ENCODE measurements at regions not wholly inside any gene's neighbourhood (a gene's known extent, or its start where the extent isn't known, plus 50 kb on each side); places are given as distances from the start of the nearest gene placed in this dataset.
A peak's percentile ranks its signal among the peaks of the same experiment; 100 is the strongest.

- no peak for DNase-seq
Measured at GRCh38 chr1:193342811-193343210, 156.4 kb upstream of the B3GALT2 start.

- DNase-seq, result no peak
Measured at GRCh38 chr1:193340331-193340730, 153.9 kb upstream of the B3GALT2 start.

GRCh38 chr1:193339401-193339800 lies 153.0 kb upstream of the B3GALT2 start:
- no peak for DNase-seq

GRCh38 chr1:193338194-193338593 lies 151.8 kb upstream of the B3GALT2 start:
- peak; percentile 42 for DNase-seq

GRCh38 chr1:193335806-193336428 lies 149.5 kb upstream of the B3GALT2 start:
- peak; percentile 96 for DNase-seq

GRCh38 chr1:193333166-193333565 lies 146.8 kb upstream of the B3GALT2 start:
- DNase-seq, result no peak

- no peak for DNase-seq
Measured at GRCh38 chr1:193326296-193326695, 139.9 kb upstream of the B3GALT2 start.

- no peak for DNase-seq
Measured at GRCh38 chr1:193325771-193326170, 139.4 kb upstream of the B3GALT2 start.

GRCh38 chr1:193325042-193325441 lies 138.6 kb upstream of the B3GALT2 start:
- DNase-seq, result no peak

- peak; percentile 93 for DNase-seq
Measured at GRCh38 chr1:193322211-193322610, 135.8 kb upstream of the B3GALT2 start.

GRCh38 chr1:193321242-193321840 lies 134.9 kb upstream of the B3GALT2 start:
- peak; percentile 54 for DNase-seq

GRCh38 chr1:193320270-193320669 lies 133.9 kb upstream of the B3GALT2 start:
- DNase-seq, result no peak

- peak; percentile 28 for DNase-seq
Measured at GRCh38 chr1:193318347-193318746, 131.9 kb upstream of the B3GALT2 start.

GRCh38 chr1:193313354-193314140 lies 127.1 kb upstream of the B3GALT2 start:
- DNase-seq, result no peak

- no peak for DNase-seq
Measured at GRCh38 chr1:193312432-193312831, 126.0 kb upstream of the B3GALT2 start.

- DNase-seq, result peak; percentile 21
Measured at GRCh38 chr1:193311226-193311948, 125.0 kb upstream of the B3GALT2 start.

GRCh38 chr1:193310564-193310963 lies 124.2 kb upstream of the B3GALT2 start:
- no peak for DNase-seq

- DNase-seq, result no peak
Measured at GRCh38 chr1:193309936-193310475, 123.6 kb upstream of the B3GALT2 start.

- no peak for DNase-seq
Measured at GRCh38 chr1:193308438-193308837, 122.0 kb upstream of the B3GALT2 start.

GRCh38 chr1:193306430-193306829 lies 120.0 kb upstream of the B3GALT2 start:
- DNase-seq, result no peak
